Neuronal stem cell (in vitro differentiated cells): ENCODE measurements at regions not wholly inside any gene's neighbourhood (a gene's known extent, or its start where the extent isn't known, plus 50 kb on each side); places are given as distances from the start of the nearest gene placed in this dataset.

Source experiments
- DNase-seq: peaks from one replicate; pipeline ENCODE4 v3.0.0-alpha.2; 2013; ENCODE audit warnings: low spot score
- H2AFZ ChIP-seq: one replicate; pipeline ENCODE4 v1.6.1; 2013; ENCODE audit warnings: mild to moderate bottlenecking, low read length, inconsistent platforms
- H2AK5ac ChIP-seq: 2 replicates; pipeline ENCODE4 v1.6.1; 2013; ENCODE audit warnings: low read depth, mild to moderate bottlenecking, inconsistent platforms, low read length, moderate library complexity, mixed read lengths
- H2BK120ac ChIP-seq: 2 replicates; pipeline ENCODE4 v1.6.1; 2013; ENCODE audit warnings: low read depth, mild to moderate bottlenecking, inconsistent platforms, low read length, moderate library complexity, mixed read lengths
- H2BK12ac ChIP-seq: one replicate; pipeline ENCODE4 v1.6.1; 2013; ENCODE audit warnings: low read length, inconsistent platforms
- H2BK15ac ChIP-seq: 2 replicates; pipeline ENCODE4 v1.6.1; 2013; ENCODE audit warnings: mild to moderate bottlenecking, low read length, inconsistent platforms, mixed read lengths
- H2BK5ac ChIP-seq: one replicate; pipeline ENCODE4 v1.6.1; 2013; ENCODE audit warnings: inconsistent platforms, mild to moderate bottlenecking, low read length, moderate library complexity
- H3K14ac ChIP-seq: one replicate; pipeline ENCODE4 v1.6.1; 2013; ENCODE audit warnings: low read length, inconsistent platforms
- H3K18ac ChIP-seq: 2 replicates; pipeline ENCODE4 v1.6.1; 2013; ENCODE audit warnings: low read length, inconsistent platforms
- H3K23ac ChIP-seq: 2 replicates; pipeline ENCODE4 v1.6.1; 2013; ENCODE audit warnings: low read depth, mild to moderate bottlenecking, mixed read lengths, low read length, inconsistent platforms; ENCODE audit not compliant: poor library complexity
- H3K27ac ChIP-seq: replicated peaks from 3 replicates; pipeline ENCODE4 v1.5.1; 2013; ENCODE audit warnings: low read length, inconsistent platforms
- H3K27me3 ChIP-seq, 3 experiments: 2 replicates each; pipeline ENCODE4 v1.6.1; 2013; ENCODE audit warnings: low read length in 3 of 3, mild to moderate bottlenecking in 2 of 3, inconsistent platforms in 1 of 3, low read depth in 1 of 3, mixed read lengths in 1 of 3, moderate library complexity in 1 of 3; ENCODE audit not compliant: control insufficient read depth in 3 of 3, insufficient read depth in 3 of 3
- H3K36me3 ChIP-seq, 2 donors: replicated peaks in 1 of 2; 2 replicates each; pipeline ENCODE4 v1.6.1; 2013; ENCODE audit warnings: low read length in 2 of 2; ENCODE audit not compliant: control insufficient read depth in 2 of 2, insufficient read depth in 2 of 2
- H3K4ac ChIP-seq: 2 replicates; pipeline ENCODE4 v1.6.1; 2013; ENCODE audit warnings: inconsistent platforms, mild to moderate bottlenecking, low read length, moderate library complexity
- H3K4me1 ChIP-seq, 2 donors: 1 replicate in 1 of 2; 2 replicates in 1 of 2; pipeline ENCODE4 v1.6.1; 2013; ENCODE audit warnings: low read length in 2 of 2, low read depth in 1 of 2; ENCODE audit not compliant: control insufficient read depth in 2 of 2, insufficient read depth in 1 of 2
- H3K4me2 ChIP-seq: one replicate; pipeline ENCODE4 v1.6.1; 2013; ENCODE audit warnings: mild to moderate bottlenecking, low read length, inconsistent platforms; ENCODE audit not compliant: insufficient read depth, poor library complexity, severe bottlenecking
- H3K4me3 ChIP-seq, 2 donors: 2 replicates each; pipeline ENCODE4 v1.5.1; 2013; ENCODE audit warnings: low read length in 2 of 2, mild to moderate bottlenecking in 2 of 2, inconsistent platforms in 1 of 2, moderate library complexity in 1 of 2
- H3K79me1 ChIP-seq: one replicate; pipeline ENCODE4 v1.6.1; 2013; ENCODE audit warnings: low read depth, mild to moderate bottlenecking, inconsistent platforms, low read length, moderate library complexity
- H3K9ac ChIP-seq: one replicate; pipeline ENCODE4 v1.6.1; 2013; ENCODE audit warnings: mild to moderate bottlenecking, low read depth, low read length, inconsistent platforms; ENCODE audit not compliant: poor library complexity
- H3K9me3 ChIP-seq, 2 donors: replicated peaks in 1 of 2; 2 replicates each; pipeline versions ENCODE3 to v1.6.1; 2013; ENCODE audit warnings: low read length in 2 of 2, mild to moderate bottlenecking in 2 of 2, inconsistent platforms in 1 of 2, low read depth in 1 of 2, mixed read lengths in 1 of 2, moderate library complexity in 1 of 2; ENCODE audit not compliant: control insufficient read depth in 2 of 2, insufficient read depth in 1 of 2
- H4K8ac ChIP-seq: one replicate; pipeline ENCODE4 v1.6.1; 2013; ENCODE audit warnings: low read depth, mild to moderate bottlenecking, inconsistent platforms, low read length, moderate library complexity
- H4K91ac ChIP-seq: one replicate; pipeline ENCODE4 v1.6.1; 2013; ENCODE audit warnings: low read length, low read depth, mild to moderate bottlenecking, inconsistent platforms; ENCODE audit not compliant: poor library complexity
- WGBS, 2 donors: extraction: QIAGEN DNeasy Blood & Tissue Kit; methylation state at CpG; one replicate each; pipeline ENCODE4 v1.1.7; 2013; ENCODE audit warnings: missing lambda C conversion rate in 2 of 2, mixed read lengths in 1 of 2; ENCODE audit not compliant: insufficient read length in 2 of 2, insufficient replicate concordance in 1 of 2; ENCODE audit errors: extremely low coverage in 2 of 2; 5-methylcytosine and 5-hydroxymethylcytosine counted together

- Histone ChIP-seq H4K8ac (no peak overlapping the region), H3K4me3 (no peak overlapping the region), H3K4ac (no peak overlapping the region), H3K14ac (no peak overlapping the region), H3K4me1 (no peaks in the 10 kb centered on the region), H3K18ac (no peak overlapping the region), H2BK120ac (no peak overlapping the region), H2AFZ (no peak overlapping the region), H4K91ac (no peak overlapping the region), H3K9ac (no peak overlapping the region), H3K27me3 (no peaks in the 10 kb centered on the region), H3K4me2 (no peak overlapping the region), H2AK5ac (no peak overlapping the region), H3K27ac (no peak overlapping the region), H2BK15ac (no peak overlapping the region), H3K79me1 (no peaks in the 10 kb centered on the region), H3K23ac (no peak overlapping the region), H2BK5ac (no peak overlapping the region), H2BK12ac (no peak overlapping the region), H3K9me3 (no peaks in the 10 kb centered on the region), H3K36me3 (no peaks in the 10 kb centered on the region)
- WGBS, 2 donors: no CpG with 5 or more reads among the region's 3 CpGs
- DNase-seq: no peak
Measured at GRCh38 chr2:34656632-34657031, 1057.5 kb upstream of the FAM98A start.

- WGBS, 2 donors: no CpG with 5 or more reads among the region's 1 CpG
- no peak overlapping the region for H2BK5ac ChIP-seq
- H3K18ac ChIP-seq: no peak overlapping the region
- H3K79me1 ChIP-seq: no peaks in the 10 kb centered on the region
- H2AK5ac ChIP-seq: no peak overlapping the region
- no peaks in the 10 kb centered on the region for H3K27me3 ChIP-seq
- no peak overlapping the region for H3K23ac ChIP-seq
- H2BK15ac ChIP-seq: no peak overlapping the region
- no peaks in the 10 kb centered on the region for H3K9me3 ChIP-seq
- H3K9ac ChIP-seq: no peak overlapping the region
- H2BK12ac ChIP-seq: no peak overlapping the region
- no peak overlapping the region for H4K91ac ChIP-seq
- H3K4me2 ChIP-seq: no peak overlapping the region
- H3K36me3 ChIP-seq: no peaks in the 10 kb centered on the region
- H4K8ac ChIP-seq: no peak overlapping the region
- H3K27ac ChIP-seq: no peak overlapping the region
- DNase-seq: peak; percentile 21
- no peak overlapping the region for H2BK120ac ChIP-seq
- no peaks in the 10 kb centered on the region for H3K4me1 ChIP-seq
- no peak overlapping the region for H3K4ac ChIP-seq
- no peak overlapping the region for H3K4me3 ChIP-seq
- H3K14ac ChIP-seq: no peak overlapping the region
- H2AFZ ChIP-seq: no peak overlapping the region
Measured at GRCh38 chr2:34652636-34653035, 1053.5 kb upstream of the FAM98A start.

GRCh38 chr2:34646901-34647300, 1047.8 kb upstream of the FAM98A start:
- no peak overlapping the region for H3K14ac ChIP-seq
- H3K79me1 ChIP-seq: no peaks in the 10 kb centered on the region
- H3K9ac ChIP-seq: no peak overlapping the region
- no peak overlapping the region for H2AK5ac ChIP-seq
- H3K9me3 ChIP-seq: no peaks in the 10 kb centered on the region
- no peak overlapping the region for H4K8ac ChIP-seq
- no peak overlapping the region for H2BK15ac ChIP-seq
- H3K4ac ChIP-seq: no peak overlapping the region
- no peak overlapping the region for H3K23ac ChIP-seq
- H3K4me3 ChIP-seq: no peak overlapping the region
- no peaks in the 10 kb centered on the region for H3K27me3 ChIP-seq
- WGBS, 2 donors: no CpG with 5 or more reads among the region's 3 CpGs
- H2BK120ac ChIP-seq: no peak overlapping the region
- H2BK5ac ChIP-seq: no peak overlapping the region
- H3K4me2 ChIP-seq: no peak overlapping the region
- no peak for DNase-seq
- no peak overlapping the region for H2BK12ac ChIP-seq
- H4K91ac ChIP-seq: no peak overlapping the region
- H3K4me1 ChIP-seq: no peaks in the 10 kb centered on the region
- H3K36me3 ChIP-seq: no peaks in the 10 kb centered on the region
- no peak overlapping the region for H3K27ac ChIP-seq
- no peak overlapping the region for H3K18ac ChIP-seq
- no peak overlapping the region for H2AFZ ChIP-seq

GRCh38 chr2:34632327-34632726, 1033.2 kb upstream of the FAM98A start:
- H3K23ac ChIP-seq: no peak overlapping the region
- H3K9ac ChIP-seq: no peak overlapping the region
- no peak overlapping the region for H3K27ac ChIP-seq
- H3K9me3 ChIP-seq: no peaks in the 10 kb centered on the region
- H2AK5ac ChIP-seq: no peak overlapping the region
- no peaks in the 10 kb centered on the region for H3K79me1 ChIP-seq
- H3K4me2 ChIP-seq: no peak overlapping the region
- DNase-seq: no peak
- no peak overlapping the region for H4K91ac ChIP-seq
- no peak overlapping the region for H3K4me3 ChIP-seq
- H2BK120ac ChIP-seq: no peak overlapping the region
- no peak overlapping the region for H2BK12ac ChIP-seq
- H4K8ac ChIP-seq: no peak overlapping the region
- H3K14ac ChIP-seq: no peak overlapping the region
- no peak overlapping the region for H2BK15ac ChIP-seq
- no peak overlapping the region for H3K4ac ChIP-seq
- no peaks in the 10 kb centered on the region for H3K27me3 ChIP-seq
- H2AFZ ChIP-seq: no peak overlapping the region
- no peaks in the 10 kb centered on the region for H3K4me1 ChIP-seq
- no peak overlapping the region for H3K18ac ChIP-seq
- H2BK5ac ChIP-seq: no peak overlapping the region
- no peaks in the 10 kb centered on the region for H3K36me3 ChIP-seq
- whole genome bisulfite sequencing, 2 donors: no CpG with 5 or more reads among the region's 1 CpG
